Chondrocyte (in vitro differentiated cells): ENCODE measurements at regions not wholly inside any gene's neighbourhood (a gene's known extent, or its start where the extent isn't known, plus 50 kb on each side); places are given as distances from the start of the nearest gene placed in this dataset.

Source experiments
- DNase-seq: peaks from one replicate; pipeline ENCODE4 v3.0.0; 2021; ENCODE audit warnings: mixed read lengths, low spot score
- H3K27ac Mint-ChIP-seq: one replicate; pipeline ENCODE4 v1.8.0; 2021; ENCODE audit warnings: mild to moderate bottlenecking, moderate library complexity, mixed read lengths; ENCODE audit not compliant: unreplicated experiment
- H3K27me3 Mint-ChIP-seq: 2 replicates; pipeline ENCODE4 v1.8.0; 2021; ENCODE audit warnings: low read depth, mixed read lengths
- H3K36me3 Mint-ChIP-seq: 2 replicates; pipeline ENCODE4 v1.8.0; 2021; ENCODE audit warnings: low read depth, mixed read lengths
- H3K4me1 Mint-ChIP-seq: 2 replicates; pipeline ENCODE4 v1.8.0; 2021; ENCODE audit warnings: low read depth, mild to moderate bottlenecking, mixed read lengths
- H3K4me3 Mint-ChIP-seq: one replicate; pipeline ENCODE4 v1.8.0; 2021; ENCODE audit warnings: mild to moderate bottlenecking, moderate library complexity, mixed read lengths; ENCODE audit not compliant: unreplicated experiment
- H3K9me3 Mint-ChIP-seq: 2 replicates; pipeline ENCODE4 v1.8.0; 2021; ENCODE audit warnings: low read depth, mixed read lengths
- CTCF ChIP-seq: fragments of 200-600 bp; sonication (generic); IDR thresholded peaks from 2 replicates; pipeline ENCODE4 v1.5.0; 2021; ENCODE audit warnings: antibody characterized with exemption, mild to moderate bottlenecking, moderate library complexity

- H3K4me1 Mint-ChIP-seq, result peaks cover 6% of the 10 kb centered on the region
- TF ChIP-seq CTCF, result no peak
- peaks cover 4% of the 10 kb centered on the region for H3K9me3 Mint-ChIP-seq
- no peak overlapping the region for H3K27ac Mint-ChIP-seq
- H3K27me3 Mint-ChIP-seq, result peaks cover 14% of the 10 kb centered on the region
- no peak for DNase-seq
- no peak overlapping the region for H3K4me3 Mint-ChIP-seq
- H3K36me3 Mint-ChIP-seq, result peaks cover 3% of the 10 kb centered on the region
Observed at GRCh38 chr10:44238212-44238611, 146.7 kb downstream of the CXCL12 start.

- DNase-seq, result no peak
- no peak for TF ChIP-seq CTCF
- H3K27me3 Mint-ChIP-seq, result peaks cover 10% of the 10 kb centered on the region
- H3K36me3 Mint-ChIP-seq, result no peaks in the 10 kb centered on the region
- H3K9me3 Mint-ChIP-seq, result no peaks in the 10 kb centered on the region
- no peak overlapping the region for H3K4me3 Mint-ChIP-seq
- H3K4me1 Mint-ChIP-seq, result peaks cover 6% of the 10 kb centered on the region
- H3K27ac Mint-ChIP-seq, result no peak overlapping the region
Observed at GRCh38 chr10:44237364-44238049, 147.4 kb downstream of the CXCL12 start.

GRCh38 chr10:44235363-44235762 is 149.5 kb downstream of the CXCL12 start:
- H3K4me1 Mint-ChIP-seq, result peaks cover 6% of the 10 kb centered on the region
- H3K36me3 Mint-ChIP-seq, result peaks cover 12% of the 10 kb centered on the region
- no peak overlapping the region for H3K4me3 Mint-ChIP-seq
- peaks cover 12% of the 10 kb centered on the region for H3K27me3 Mint-ChIP-seq
- no peak for DNase-seq
- no peak overlapping the region for H3K27ac Mint-ChIP-seq
- TF ChIP-seq CTCF, result no peak
- peaks cover 15% of the 10 kb centered on the region for H3K9me3 Mint-ChIP-seq

- H3K4me3 Mint-ChIP-seq, result no peak overlapping the region
- no peak for TF ChIP-seq CTCF
- H3K36me3 Mint-ChIP-seq, result peaks cover 12% of the 10 kb centered on the region
- H3K4me1 Mint-ChIP-seq, result peaks cover 6% of the 10 kb centered on the region
- H3K27ac Mint-ChIP-seq, result no peak overlapping the region
- H3K9me3 Mint-ChIP-seq, result peaks cover 18% of the 10 kb centered on the region
- peaks cover 9% of the 10 kb centered on the region for H3K27me3 Mint-ChIP-seq
- DNase-seq, result no peak
Observed at GRCh38 chr10:44234483-44234875, 150.4 kb downstream of the CXCL12 start.

- H3K4me3 Mint-ChIP-seq, result no peak overlapping the region
- peaks cover 6% of the 10 kb centered on the region for H3K4me1 Mint-ChIP-seq
Observed at GRCh38 chr10:44233561-44234482, 151.1 kb downstream of the CXCL12 start.

More at GRCh38 chr10:44233561-44234482, 151.1 kb downstream of the CXCL12 start:
- Mint-ChIP-seq H3K9me3 (peaks cover 22% of the 10 kb centered on the region), H3K36me3 (peaks cover 12% of the 10 kb centered on the region), H3K27ac (no peak overlapping the region), H3K27me3 (peaks cover 7% of the 10 kb centered on the region)
- DNase-seq, result no peak
- no peak for TF ChIP-seq CTCF
